GM18519 (cell line): ENCODE measurements at regions not wholly inside any gene's neighbourhood (a gene's known extent, or its start where the extent isn't known, plus 50 kb on each side); places are given as distances from the start of the nearest gene placed in this dataset.

Experiments used
- ATAC-seq: cut with Tn5 transposase; IDR thresholded peaks from one replicate; pipeline ENCODE4 v1.9.1; 2021; ENCODE audit warnings: mild to moderate bottlenecking, moderate library complexity; ENCODE audit not compliant: unreplicated experiment, low FRiP score

DNA sequence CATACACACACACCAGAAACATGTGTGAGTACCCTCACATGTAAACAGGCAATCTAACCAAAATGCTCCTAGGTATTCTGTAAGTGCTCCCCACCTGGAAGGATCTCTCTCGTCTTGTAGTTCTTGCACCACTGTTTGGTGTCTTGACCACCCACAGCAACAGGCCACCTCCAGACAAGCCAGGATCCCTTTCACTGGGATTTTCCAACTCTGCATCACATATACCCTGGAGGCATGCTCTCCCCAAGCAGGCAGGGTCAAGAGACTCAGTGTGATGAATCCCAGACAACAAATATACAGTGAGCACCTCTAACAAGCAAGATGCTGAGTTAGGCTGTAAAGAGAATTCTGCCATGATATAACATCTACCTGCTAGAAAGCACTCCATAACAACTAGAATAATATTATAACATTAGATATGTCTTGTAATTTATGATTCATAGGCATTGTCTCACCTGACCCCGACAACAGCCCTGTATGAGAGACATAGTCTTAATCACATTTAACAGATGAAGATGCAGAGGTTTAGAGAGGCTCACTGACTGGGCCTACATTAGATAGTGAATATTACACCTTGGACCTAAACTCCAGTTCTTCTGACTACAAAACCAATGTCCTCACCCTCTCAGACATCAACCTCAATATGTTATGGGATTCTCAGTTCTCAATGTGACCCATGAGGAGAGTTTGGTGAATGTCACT, 76.5 kb upstream of the BCL6 start:
- ATAC-seq, result no peak

DNA sequence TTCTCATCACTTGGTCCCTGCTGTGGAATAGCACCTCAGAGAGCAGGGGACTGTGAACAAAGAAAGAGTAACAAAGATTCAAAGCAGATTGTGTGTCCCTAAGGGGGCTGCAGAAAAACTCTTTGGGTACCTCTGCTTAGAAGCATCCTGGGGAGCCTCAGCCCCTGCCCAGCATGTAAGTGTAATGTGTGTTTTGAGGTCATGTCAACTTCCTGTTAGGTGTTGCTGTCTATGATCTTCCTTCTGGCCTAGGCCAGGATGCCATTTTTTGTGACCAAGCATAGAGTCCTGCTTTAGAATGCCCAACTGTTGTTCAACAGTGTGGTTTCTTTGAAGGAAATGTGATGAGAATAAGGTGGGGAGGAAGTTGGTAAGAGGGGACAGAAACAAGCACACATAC, 77.1 kb upstream of the BCL6 start:
- no peak for ATAC-seq

DNA sequence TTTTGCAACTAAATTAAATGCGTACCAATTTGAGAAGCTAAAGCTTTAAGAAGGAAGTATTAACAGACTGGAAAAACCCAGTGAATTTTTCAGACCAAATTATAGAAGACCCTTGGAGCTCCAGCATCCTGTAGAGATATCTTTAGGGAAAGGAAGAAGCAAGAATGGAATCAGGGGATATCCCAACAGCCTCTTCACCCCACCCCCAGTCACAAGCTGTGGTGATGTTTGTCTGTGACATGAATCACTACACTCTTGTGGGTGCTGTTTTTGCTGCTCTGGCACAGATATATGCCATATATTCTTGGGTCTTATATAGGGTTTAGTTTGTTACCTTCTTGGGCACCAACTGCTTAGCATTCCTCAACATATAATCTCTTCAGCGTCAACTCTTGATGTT, 78.5 kb upstream of the BCL6 start:
- no peak for ATAC-seq

DNA sequence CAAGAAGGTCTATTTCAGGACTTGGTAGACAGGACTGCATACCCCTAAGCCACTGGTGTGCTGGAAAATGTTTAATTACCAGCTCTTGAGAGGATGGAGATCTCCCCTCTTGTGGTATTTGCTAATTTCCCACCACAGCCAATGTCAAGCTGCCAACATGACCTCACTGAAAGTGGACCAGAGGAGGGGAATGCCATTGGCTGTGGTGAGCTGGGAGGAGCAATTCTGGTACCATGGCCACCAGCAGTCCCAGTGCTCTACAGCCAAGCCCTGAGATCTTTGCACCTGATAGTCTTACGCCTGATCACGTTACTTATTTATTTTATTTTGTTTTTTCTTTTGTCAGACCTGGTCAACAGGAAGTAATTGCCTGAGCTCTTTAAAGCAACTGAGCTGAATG, 82.5 kb upstream of the BCL6 start:
- ATAC-seq, result no peak

DNA sequence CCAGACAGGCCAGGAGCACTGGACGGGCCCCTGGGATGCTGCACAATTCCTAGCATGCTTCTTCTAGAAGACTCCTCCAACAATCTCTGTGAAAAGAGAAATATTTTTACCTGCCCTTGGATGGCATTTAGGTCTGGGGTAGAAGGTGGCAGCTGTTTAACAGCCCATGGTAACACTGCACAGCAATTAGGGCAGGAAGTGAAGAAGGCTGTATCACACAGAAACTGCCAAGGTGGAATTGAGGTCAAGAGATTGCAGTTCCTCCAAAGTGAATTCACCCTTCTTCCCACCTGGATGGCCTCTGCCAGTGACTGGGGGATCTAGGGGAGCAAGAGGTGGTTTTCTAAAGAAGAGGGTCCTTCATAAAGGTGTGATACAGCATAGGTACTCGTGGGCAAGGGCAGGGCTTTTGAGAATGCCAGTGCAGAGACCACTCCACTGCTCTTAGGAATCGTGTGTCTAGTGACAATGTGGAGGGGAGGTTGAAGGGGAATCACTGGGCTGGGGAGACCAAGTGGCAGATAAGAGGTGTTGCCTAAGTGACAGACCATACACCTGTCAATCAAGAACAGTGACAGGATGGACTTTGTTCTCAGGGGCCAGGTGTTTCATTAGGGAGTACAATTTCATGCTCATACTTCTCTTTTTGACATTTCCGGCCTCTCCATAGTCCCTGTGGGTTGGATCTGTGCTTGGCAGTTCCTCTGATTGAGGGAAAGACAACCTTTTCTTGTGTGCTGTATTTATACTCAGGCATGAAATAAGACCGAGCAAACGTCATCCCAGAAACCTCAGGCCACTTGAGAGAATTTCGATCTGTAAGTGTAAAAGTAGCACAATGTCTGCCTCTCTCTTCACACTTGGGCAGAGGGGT, 83.5 kb upstream of the BCL6 start:
- ATAC-seq, result no peak

DNA sequence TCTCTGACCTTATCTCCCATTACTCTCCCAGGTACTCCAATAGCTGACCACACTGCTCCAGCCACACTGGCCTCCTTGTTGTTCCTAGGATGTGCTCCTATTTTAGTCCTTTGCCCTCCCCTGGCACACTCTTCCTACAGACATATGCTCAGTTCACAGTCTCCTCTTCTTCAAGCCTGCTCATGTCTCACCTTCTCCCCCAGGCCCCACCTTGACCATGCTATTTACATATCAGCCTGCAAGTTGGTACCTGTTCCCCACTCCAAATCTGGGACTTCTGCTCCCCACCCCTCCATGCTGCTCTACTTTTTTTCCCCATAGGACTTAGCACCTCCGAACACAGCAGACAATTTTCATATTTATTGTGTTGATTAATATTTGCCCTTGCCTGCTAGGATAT, 84.9 kb upstream of the BCL6 start:
- ATAC-seq, result no peak

DNA sequence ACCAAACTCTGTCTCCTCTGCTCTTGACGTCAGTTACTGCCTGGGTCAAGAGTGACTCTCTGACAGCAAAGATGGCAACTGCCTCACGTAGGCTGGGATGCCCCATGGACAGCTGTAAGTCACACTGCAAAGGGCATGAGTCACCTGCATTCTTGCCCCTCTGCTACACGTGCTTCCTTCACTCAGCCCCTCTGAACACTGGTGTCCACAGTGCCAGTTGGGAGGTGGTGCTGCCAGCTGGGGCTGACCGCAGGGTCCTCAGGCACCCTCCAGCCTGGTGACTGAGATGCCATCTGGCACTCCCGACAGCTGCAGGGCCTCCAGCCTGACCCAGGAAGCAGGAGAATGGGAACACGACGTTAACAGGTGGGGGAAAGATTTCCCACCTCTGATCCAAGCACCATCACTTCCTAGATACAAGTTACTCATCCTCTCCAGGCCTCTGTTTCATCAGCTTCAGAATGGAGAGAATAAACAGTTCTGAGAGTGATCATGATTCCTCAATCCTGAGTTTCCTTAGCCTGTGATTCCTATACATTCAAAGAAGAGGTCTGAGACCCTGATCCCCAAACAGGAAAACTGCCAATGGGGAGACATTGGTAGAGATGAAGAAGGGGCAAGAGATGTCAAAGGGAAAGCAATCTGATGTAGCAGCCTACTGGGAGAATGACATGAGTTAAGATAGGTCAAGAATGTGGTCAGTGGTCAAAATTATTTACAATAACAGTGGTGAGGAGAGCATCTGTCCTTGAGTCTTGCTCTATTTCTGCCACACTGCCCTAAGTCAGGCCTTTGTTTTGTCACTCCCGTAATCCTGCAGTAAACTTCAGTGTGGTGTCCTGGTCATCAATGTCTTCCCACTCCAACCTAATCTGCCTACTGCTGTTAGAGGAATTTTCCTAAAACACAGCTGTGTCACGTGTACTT, 86.1 kb upstream of the BCL6 start:
- ATAC-seq, result no peak

DNA sequence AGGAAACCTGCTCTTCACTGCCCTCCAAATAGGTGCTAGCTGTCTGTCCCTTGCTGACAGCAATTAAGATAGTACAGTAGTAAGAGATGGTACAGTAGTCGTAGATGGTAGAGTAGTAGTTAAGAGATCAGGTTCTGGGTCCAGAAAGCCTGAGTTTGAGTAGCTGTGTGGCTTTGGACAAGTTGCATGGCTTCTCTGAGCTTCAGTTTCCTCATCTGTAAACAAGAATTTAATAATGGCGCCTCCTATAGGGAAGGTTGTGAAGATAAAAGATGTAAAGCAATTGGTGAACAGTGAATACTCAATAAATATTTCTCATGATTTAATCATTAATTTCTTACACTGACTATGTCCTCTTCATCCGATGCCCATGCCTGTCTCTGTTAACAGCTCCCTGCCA, 86.9 kb upstream of the BCL6 start:
- no peak for ATAC-seq

DNA sequence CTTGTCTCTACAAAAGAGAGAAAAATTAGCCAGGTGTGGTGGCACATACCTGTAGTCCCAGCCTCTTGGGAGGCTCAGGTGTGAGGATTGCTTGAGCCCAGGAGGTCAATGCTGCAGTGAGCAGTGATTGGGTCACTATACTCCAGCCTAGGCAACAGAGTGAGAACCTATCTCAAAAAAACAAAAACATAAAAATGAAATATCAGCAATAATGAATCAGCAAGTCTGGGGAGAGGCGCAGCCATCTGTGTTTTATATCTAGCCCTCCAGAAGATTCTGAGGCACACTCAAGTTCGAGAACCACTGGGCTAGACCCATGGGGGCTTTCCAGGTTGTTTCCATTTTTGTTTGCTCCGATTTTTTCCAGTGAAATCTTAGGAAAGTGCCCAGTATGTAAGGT, 88.1 kb upstream of the BCL6 start:
- no peak for ATAC-seq

DNA sequence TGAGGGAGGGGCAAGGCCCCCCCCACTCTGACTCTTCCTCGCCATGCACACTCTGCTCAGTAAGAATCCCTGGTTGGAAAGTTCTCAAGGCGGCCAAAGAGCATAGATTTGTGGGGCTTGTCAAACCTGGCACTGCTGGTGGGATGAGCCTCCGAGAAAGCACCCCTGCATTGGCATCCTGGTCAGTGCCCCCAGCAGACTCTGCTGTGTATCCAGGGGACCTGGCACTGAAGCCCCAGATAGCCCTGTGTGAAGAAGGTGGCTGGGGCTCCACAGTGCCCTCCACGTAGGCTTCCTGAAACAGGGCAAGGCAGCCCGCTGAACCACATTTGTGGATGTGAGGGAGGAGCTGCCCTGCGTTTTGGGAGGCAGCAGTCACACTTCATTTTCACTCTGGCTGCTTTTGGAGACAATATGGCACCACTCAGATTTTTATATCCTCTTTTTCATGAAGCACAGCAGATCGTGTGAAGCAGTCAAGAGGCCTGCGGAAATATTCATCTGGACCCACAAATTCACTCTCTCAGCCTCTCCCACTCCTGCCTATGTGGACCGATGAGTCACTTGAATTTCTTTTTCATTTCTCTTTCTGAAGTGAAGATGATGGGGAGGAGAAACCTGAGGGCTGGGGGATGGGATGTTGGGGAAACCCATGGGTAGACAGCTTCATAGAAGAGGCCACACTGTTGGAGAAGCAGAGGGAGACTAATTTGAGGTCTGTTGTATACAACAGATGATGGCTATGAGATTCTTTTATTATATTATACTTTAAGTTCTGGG, 88.7 kb upstream of the BCL6 start:
- ATAC-seq, result no peak

DNA sequence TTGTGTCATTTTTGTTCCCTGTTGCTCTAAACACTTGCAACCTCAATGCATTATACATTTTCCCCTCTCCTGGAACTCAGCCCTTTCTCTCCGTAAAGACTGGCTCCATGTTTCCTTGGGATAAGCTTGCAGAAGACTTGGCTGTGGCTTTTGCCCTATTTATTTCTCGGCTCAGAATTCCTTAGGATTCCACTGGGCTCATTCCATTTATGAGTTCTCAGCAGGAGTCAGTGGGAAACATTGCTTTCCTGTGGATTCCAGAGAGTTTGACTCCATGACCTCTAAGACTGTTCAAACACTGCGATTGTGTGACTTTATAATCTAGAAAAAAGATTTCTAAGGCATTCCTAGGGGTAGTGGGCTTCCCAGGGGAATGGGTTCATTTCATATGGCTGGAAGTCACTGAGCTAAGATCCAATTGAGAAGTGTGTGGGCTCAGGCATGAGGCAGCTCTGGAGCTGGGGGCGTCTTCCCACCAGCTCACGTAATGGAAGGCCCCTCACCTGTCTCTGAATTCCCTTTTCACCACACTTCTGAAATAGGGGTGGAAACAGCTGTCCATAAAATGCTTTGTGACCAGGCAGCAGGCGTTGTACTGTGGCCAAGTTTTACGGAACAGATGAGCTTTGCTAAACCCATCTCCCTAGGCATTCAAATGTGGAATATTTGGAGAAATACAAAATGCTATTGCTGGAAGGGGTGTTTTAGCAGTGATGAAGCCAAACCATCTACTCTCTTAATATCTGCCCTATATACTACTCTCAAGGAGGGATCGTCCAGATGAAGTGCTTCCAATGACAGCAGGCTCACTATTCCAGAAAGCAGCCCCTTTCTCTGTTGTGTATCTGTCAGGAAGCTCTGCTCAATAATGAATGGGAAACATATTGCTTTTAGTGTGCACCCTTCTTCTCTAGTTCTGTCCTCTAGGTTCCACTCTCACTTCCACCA, 91.8 kb upstream of the BCL6 start:
- ATAC-seq, result no peak

DNA sequence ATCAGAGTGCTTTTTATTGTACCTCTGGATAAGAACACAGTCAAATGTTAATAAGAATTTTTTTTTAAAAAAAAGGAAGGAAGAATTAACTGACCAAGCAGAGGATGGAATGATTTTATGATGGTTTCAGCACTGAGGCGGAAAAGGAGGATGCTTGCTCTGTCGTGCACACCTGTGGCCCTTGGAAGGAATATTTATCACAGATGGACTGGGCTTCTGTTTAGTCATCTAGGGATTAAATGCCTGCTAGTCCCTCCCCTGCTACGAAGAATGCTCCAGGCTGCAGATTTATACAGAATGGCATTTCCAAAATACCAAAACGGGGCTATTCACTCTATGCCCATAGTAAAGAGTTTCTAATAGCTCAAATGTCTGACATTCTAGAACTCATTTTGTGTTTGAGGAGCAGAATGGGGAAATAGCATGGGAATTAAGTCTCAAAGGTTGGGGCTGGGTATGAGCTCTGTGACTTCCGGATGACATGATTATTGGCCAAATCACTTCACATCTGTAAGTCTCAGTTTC, 92.8 kb upstream of the BCL6 start:
- no peak for ATAC-seq

DNA sequence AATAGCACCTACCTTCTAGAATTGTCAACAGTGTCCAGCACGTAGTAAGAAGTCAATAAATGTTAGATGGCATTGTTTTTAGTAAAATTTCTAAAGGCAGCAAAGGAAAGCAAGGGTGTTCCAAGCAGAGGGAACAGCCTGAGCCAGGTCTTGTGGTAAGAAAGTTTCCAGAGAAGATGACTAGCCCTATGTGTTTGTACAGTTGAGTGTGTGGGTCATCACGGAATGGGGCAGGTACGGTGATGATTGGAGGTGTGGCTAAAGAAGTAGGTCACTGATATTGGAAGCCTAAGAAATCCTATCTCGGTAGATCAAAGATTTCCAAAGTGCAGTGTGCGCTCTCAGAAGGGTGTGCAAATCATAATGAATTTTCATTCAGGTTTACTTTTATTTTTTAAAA, 94.2 kb upstream of the BCL6 start:
- ATAC-seq, result no peak

DNA sequence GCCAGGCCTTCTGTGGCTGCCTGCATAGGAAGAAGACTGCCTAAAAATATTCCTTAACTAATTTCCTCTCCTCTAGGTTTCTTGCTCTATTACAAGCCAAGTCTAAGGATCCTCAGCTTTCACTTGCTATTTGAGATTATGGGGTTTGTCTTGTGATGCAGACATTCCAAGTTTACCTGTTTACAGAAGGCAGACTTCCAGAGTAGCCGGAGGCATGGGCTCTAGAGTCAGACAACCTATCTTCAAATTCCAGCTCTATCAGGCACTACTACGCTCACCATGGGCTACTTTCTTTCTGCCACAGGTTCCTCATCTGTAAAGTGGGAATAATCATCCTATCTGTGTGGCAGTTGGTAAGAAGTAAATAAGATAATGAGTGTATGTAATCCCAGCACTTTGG, 95.6 kb upstream of the BCL6 start:
- ATAC-seq, result no peak

DNA sequence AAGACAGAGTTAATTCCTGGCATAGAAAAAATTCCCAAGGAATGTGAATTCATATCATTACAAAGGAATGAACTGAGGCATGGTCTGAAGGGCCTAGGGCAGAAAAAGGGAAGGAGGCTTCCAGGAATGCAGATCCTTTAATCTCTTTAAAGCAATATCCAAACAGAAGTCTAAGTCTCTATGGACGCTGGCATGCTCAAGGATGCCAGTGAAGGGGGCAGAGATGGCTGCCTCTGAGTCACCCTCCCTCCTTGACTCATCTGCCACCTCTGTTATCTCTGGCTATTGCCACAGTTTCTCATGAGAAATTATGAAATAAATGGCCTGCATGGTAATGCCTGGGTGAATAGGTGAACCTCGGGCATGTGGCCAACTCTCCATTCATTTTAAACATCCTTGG, 96.3 kb upstream of the BCL6 start:
- ATAC-seq, result no peak

DNA sequence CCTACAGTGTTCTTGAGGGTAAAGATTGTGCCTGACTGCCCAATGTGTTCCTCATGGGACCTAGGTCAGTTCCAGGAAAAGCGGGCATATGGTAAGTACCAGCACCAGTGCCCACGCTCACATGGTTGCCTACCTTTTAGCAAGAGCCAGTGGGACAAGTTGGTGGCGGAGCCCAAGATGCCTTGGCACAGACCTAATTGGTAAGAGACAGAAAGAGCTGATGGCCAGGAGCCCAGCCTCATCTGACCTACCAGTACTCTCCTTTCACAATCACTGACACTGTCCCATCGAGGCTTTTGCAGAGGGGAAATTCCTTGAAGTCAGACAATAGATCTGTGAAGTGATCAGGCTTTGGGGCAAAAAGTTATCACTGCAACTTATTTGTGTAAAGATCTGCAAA, 98.4 kb upstream of the BCL6 start:
- no peak for ATAC-seq

DNA sequence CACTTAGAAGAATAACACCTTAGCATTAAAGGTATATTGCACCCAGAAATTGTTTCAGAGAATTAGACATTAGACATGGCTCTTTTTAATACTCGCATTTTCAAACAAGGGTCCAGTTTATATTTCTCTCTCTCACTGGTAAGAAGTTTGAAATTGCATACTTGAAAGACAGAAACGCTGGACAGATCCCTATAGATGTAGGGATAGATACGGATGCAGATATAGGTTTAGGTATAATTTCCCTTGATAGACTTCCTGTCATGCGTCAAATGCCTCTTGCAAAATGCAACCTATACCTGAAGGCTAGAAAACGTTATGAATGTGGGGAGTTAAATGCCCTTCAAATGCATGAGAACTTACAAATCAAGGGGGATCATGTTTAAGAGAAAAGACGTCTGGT, 99.4 kb upstream of the BCL6 start:
- ATAC-seq, result no peak

DNA sequence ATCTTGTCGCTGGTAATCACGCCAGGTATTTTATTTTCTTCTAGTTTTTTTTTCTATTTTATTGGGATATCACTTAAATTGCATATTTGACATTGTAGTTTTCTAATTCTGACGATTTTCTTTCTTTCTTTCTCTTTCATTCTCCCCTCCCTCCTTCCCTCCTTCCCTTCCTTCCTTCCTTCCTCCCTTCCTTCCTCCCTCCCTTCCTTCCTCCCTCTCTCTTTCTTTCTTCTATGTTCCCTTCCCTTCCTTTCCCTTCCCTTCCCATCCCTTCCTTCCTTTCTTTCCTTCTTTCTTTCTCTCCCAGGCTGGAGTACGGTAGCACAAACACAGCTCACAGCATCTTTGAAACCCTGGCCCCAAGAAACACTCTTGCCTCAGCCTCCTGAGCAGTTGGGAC, 100.6 kb upstream of the BCL6 start:
- no peak for ATAC-seq

DNA sequence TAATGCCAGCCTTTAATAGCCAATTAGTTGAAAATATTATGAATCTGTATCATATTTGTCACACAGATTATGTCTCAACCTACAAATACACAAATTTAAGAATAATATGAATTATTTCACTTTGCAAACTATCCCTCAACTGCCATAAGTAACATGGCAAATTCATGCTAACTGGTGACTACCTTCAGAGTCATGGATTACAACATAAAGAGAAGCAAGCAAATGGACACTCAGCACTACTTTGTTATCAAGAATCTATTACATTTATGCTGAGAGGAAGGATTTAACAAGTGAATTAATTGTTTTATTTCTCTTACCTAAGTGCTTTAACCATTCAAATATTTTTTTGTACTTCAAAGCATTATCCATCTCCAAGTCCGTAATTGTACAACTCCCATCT, 103.1 kb upstream of the BCL6 start:
- ATAC-seq, result no peak
